KOPT-K1 (cell line): ENCODE measurements at regions not wholly inside any gene's neighbourhood (a gene's known extent, or its start where the extent isn't known, plus 50 kb on each side); places are given as distances from the start of the nearest gene placed in this dataset.

ENCODE experiments used
- H3K27ac ChIP-seq: fragments of 200-600 bp; sonication (generic); 2 replicates; pipeline ENCODE4 v1.5.1; 2016; ENCODE audit warnings: antibody characterized with exemption, mild to moderate bottlenecking, low read depth, low read length; ENCODE audit not compliant: poor library complexity, severe bottlenecking
- H3K36me3 ChIP-seq: fragments of 200-600 bp; sonication (generic); 2 replicates; pipeline ENCODE4 v1.5.1; 2017; ENCODE audit warnings: antibody characterized with exemption, mild to moderate bottlenecking, low read length, moderate library complexity; ENCODE audit not compliant: insufficient read depth
- H3K9me3 ChIP-seq: fragments of 200-600 bp; sonication (generic); 2 replicates; pipeline ENCODE4 v1.5.1; 2017; ENCODE audit warnings: antibody characterized with exemption, low read length, mild to moderate bottlenecking; ENCODE audit not compliant: insufficient read depth, poor library complexity, severe bottlenecking

DNA sequence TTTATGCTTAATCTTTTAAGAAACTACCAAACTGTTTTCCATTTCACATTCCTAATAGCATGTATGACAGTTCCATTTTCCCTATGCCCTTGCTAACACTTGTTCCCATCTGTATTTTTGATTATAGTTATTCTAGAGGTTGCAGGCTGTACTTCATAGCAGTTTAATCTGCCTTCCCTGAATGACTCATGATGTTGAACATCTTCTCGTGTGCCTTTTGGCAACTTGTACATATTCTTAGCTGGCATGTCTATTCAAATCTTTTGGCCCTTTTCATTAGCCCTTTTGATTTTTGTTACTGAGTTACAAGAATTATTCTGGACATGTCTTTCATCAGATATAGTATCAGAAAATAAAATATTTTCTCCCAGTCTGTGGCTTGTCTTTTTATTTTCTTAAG lies 320.3 kb downstream of the DIRAS2 start:
- H3K36me3 ChIP-seq: no peaks in the 10 kb centered on the region

DNA sequence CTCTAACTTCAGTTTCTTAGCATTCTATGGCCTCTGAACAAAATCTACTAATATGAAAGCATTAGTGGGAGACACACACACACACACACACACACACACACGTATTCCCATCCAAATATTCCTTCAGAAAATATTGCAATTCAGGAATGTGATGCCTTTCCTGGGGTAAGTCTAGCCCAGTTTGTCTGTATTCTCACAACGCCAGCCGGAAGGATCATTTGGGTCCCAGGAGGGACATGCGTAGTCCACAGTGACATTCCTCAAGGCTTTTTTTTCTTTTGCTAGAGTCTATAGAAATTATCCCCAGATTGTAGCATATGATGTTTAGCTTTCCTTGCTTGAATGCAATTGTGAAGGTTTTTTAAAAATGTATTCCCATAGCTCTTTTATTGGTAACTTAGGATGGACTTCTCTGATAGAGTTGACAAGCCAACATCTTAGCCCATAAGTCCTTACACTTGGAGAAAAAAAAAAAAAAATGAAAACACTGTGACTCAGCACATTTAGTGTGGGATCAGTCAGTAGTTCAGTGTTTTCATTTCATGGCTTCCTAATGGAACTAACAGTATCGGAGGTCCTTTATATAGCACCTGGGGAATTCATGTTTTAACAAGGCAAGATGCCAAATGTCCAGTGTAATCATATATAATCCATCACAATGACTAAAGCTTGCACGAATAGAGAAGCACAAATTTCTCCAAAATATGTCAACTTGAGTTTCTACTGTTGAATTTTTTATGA lies 316.5 kb downstream of the DIRAS2 start:
- Histone ChIP-seq H3K27ac (no peak overlapping the region), H3K9me3 (no peaks in the 10 kb centered on the region), H3K36me3 (no peaks in the 10 kb centered on the region)

More for the DNA sequence above, 320.3 kb downstream of the DIRAS2 start:
- no peak overlapping the region for H3K27ac ChIP-seq
- no peaks in the 10 kb centered on the region for H3K9me3 ChIP-seq

GRCh38 chr9:90330231-90330630 lies 312.4 kb downstream of the DIRAS2 start:
- no peaks in the 10 kb centered on the region for H3K9me3 ChIP-seq
- no peaks in the 10 kb centered on the region for H3K36me3 ChIP-seq
- no peak overlapping the region for H3K27ac ChIP-seq

- Histone ChIP-seq H3K27ac (no peak overlapping the region), H3K9me3 (no peaks in the 10 kb centered on the region), H3K36me3 (no peaks in the 10 kb centered on the region)
Observed at GRCh38 chr9:90331826-90332575, 310.6 kb downstream of the DIRAS2 start.

GRCh38 chr9:90333226-90333625 lies 309.4 kb downstream of the DIRAS2 start:
- Histone ChIP-seq H3K27ac (no peak overlapping the region), H3K36me3 (no peaks in the 10 kb centered on the region), H3K9me3 (no peaks in the 10 kb centered on the region)

GRCh38 chr9:90340421-90340820 lies 302.2 kb downstream of the DIRAS2 start:
- no peak overlapping the region for H3K27ac ChIP-seq
- no peaks in the 10 kb centered on the region for H3K36me3 ChIP-seq
- no peaks in the 10 kb centered on the region for H3K9me3 ChIP-seq

DNA sequence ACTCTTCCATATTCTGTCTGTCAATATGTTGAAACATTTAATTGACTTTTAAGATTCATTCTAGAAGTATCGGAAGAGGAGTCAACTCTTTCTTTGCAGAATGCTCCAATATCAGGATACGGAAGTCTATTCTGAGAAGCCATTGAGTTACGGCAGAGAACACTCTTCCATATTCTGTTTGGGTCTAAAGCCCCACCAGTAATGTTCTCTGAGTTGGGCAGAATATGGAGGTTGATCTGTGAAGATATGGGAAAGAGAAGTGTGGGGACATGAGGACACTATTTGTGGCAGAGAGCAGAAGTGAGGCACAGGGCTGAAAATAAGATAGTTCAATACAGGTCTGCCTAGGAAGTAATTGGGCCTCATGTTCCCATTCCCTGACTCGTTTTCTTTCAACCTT lies 300.0 kb downstream of the DIRAS2 start:
- Histone ChIP-seq H3K9me3 (no peaks in the 10 kb centered on the region), H3K36me3 (no peaks in the 10 kb centered on the region), H3K27ac (no peak overlapping the region)

DNA sequence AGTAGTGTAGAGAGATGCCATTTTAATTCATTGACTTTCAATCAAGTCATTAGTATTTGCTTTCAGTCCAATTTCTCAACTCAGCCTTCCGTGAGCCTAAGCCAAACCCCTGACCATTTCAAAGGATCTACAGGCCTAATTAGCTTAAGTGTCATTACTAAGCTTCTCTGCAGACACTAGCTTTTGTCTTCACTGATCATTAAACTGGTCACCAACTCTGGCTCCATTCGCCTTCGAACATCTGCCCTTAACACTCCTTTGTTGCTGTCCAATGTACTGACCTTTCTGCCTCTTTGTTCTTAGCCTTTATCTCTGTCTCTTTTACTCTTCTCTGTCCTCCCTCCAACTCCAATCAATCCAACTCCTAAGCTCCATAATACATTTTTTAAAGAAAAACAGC lies 299.3 kb downstream of the DIRAS2 start:
- H3K36me3 ChIP-seq: no peaks in the 10 kb centered on the region
- no peaks in the 10 kb centered on the region for H3K9me3 ChIP-seq
- H3K27ac ChIP-seq: no peak overlapping the region

DNA sequence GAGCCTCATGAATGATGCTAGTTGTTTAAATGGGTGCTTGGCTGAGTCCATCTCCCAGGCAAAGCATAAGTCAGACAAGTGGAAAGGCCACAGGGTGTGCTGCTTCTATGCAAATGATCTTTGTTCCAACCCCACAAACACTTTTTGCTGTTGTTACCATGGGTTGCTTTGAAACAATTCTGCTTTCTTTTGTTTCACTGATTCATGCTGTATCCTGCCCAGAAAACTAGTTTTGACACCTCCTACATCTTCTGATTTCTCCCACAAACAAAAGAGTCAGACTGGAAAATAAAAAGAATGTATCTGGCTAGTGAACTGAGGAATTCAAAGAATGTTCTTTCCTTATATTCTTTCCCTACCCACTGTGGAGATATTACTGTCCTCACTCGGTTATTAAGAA lies 298.6 kb downstream of the DIRAS2 start:
- Histone ChIP-seq H3K36me3 (no peaks in the 10 kb centered on the region), H3K27ac (no peak overlapping the region), H3K9me3 (no peaks in the 10 kb centered on the region)

GRCh38 chr9:90365666-90366065 lies 277.0 kb downstream of the DIRAS2 start:
- no peak overlapping the region for H3K27ac ChIP-seq
- no peaks in the 10 kb centered on the region for H3K9me3 ChIP-seq

GRCh38 chr9:90368241-90368640 lies 274.4 kb downstream of the DIRAS2 start:
- Histone ChIP-seq H3K36me3 (no peaks in the 10 kb centered on the region), H3K27ac (no peak overlapping the region), H3K9me3 (no peaks in the 10 kb centered on the region)

More at GRCh38 chr9:90365666-90366065, 277.0 kb downstream of the DIRAS2 start:
- H3K36me3 ChIP-seq: no peaks in the 10 kb centered on the region

- H3K9me3 ChIP-seq: no peaks in the 10 kb centered on the region
- no peaks in the 10 kb centered on the region for H3K36me3 ChIP-seq
- H3K27ac ChIP-seq: no peak overlapping the region
Observed at GRCh38 chr9:90368928-90369327, 273.7 kb downstream of the DIRAS2 start.

DNA sequence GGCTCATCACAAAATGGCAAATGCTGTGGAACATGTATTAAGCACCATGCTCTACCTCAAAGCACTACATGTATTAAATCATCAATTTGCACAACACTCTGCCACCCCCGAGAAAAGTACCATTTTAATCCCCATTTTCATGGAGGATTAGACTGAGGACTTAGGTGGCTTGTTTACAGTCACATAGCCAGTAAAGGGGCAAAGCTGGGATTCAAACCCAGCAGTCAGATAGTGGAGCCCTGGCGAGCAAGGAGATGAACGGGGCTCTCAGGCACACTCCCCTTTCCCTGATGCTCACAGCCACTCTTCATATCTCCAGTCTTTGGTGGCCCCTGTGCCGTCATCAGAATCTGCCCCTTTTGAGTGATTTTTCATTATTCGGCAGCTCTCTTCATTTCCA lies 262.9 kb downstream of the DIRAS2 start:
- Histone ChIP-seq H3K9me3 (no peaks in the 10 kb centered on the region), H3K27ac (no peak overlapping the region), H3K36me3 (no peaks in the 10 kb centered on the region)

DNA sequence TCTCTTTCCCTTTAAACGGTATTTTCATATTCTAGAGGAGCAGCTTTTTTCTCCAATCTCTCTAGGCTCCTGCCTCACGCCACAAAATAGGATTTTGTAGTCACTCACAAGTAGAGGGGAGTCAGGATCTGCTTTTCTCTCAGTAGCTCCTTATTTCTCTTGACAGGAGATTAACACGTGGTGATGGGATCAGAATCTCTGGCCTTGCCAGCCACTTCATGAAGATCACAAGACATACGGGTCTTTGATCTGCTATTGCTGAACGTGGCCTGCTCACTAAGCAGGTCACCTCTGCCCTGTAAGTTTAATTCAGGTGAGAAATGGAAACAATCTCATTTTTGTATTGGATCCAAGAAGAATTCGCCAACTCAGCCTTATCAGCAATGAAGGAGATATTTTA lies 257.5 kb downstream of the DIRAS2 start:
- Histone ChIP-seq H3K36me3 (no peaks in the 10 kb centered on the region), H3K9me3 (no peaks in the 10 kb centered on the region), H3K27ac (no peak overlapping the region)

DNA sequence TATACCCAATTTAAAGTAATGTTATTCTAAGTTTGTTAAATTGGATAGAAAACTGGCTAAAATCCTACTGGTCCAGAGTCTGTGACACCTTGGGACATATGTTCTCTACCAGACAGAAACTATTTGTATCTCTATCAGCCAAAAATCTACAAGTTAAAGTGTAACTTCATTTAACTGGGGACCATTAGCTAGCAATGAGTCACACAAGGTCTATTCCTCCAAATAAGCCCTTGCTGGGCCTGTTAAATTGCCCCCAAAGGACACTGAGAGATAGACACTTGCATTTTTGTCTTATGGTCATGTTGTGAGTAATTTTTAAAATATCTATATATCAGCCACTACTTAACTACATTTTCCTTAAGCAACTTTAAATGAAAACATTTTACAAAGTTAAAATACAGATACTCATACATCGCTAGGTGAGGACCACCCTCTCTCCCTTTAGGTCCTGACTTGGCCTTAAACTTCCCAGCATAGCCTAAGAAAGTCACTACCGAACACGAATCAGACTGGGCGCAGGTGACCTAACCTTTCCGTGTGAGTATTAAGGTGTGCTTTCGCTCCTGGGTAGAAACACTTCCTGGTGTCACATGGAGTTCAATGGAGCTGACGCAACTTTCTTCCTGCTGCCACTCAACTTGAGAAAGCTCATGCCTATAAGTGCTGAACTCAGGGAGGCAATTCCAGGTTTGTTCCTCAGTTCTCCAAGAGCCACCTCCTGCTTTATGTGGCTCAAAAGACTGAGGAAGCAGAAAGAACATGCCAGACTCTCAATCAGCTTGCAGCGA lies 249.1 kb downstream of the DIRAS2 start:
- Histone ChIP-seq H3K27ac (no peak overlapping the region), H3K9me3 (no peaks in the 10 kb centered on the region), H3K36me3 (no peaks in the 10 kb centered on the region)
